ENCODE measurements at regions not wholly inside any gene's neighbourhood (a gene's known extent, or its start where the extent isn't known, plus 50 kb on each side); places are given as distances from the start of the nearest gene placed in this dataset.

DNA sequence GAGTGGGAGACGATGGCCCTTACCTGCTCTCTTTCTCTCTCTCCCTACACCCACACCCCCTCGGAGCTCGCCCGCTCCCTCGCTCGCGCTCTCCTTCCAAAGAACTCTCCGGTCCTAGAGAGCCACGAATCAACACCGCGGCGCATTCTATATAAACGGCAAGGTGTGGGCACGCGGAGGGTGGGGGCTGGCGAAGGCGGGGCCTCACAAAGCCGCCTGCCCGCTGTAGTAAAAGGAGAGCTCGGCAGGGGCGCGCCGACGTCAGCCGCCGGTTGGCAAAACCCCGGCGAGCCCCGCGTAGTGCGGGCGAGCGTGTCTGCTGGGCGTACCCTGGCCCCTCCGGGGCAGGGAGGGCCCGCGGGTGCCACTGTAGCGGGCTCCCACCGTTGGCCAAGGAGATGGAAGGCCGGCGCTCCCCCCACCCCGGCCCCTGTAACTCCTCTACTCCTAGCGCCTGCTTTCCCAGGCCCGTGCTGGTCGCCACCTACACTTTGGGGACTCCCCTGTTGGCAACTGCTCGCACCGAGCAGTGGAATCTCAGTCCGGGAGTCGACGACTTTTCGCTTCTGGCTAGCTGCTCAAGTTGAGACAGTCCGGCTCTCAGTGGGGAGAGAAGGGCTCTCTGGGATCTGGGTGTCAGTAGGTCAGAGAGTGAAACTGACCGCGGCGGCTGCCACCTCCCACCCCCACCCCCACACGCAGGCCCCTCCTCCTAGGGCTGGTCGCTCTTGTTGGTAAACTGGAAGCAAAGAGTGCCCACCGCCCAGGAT, 325.5 kb upstream of the F9 start:
- TF ChIP-seq HDGF (IDR thresholded peaks at IDR 0.05; ENCODE audit: borderline replicate concordance), result no peak
- no peak for TF ChIP-seq BHLHE40 (IDR thresholded peaks at IDR 0.05; ENCODE audit: borderline replicate concordance)
- no peak for TF ChIP-seq NFRKB (IDR thresholded peaks at IDR 0.05)
- TF ChIP-seq CTBP1 (IDR thresholded peaks at IDR 0.05; ENCODE audit: borderline replicate concordance), result no peak
- TF ChIP-seq SP1 (IDR thresholded peaks at IDR 0.05), result no peak
- no peak for TF ChIP-seq FOXK2 (IDR thresholded peaks at IDR 0.05)
- TF ChIP-seq SUZ12 (IDR thresholded peaks at IDR 0.05), result no peak
- TF ChIP-seq, protein P1, sequence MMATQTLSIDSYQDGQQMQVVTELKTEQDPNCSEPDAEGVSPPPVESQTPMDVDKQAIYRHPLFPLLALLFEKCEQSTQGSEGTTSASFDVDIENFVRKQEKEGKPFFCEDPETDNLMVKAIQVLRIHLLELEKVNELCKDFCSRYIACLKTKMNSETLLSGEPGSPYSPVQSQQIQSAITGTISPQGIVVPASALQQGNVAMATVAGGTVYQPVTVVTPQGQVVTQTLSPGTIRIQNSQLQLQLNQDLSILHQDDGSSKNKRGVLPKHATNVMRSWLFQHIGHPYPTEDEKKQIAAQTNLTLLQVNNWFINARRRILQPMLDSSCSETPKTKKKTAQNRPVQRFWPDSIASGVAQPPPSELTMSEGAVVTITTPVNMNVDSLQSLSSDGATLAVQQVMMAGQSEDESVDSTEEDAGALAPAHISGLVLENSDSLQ (IDR thresholded peaks at IDR 0.05), result no peak
- no peak for TF ChIP-seq ARNT (IDR thresholded peaks at IDR 0.05)
- no peak for TF ChIP-seq LEF1 (IDR thresholded peaks at IDR 0.05; ENCODE audit: borderline replicate concordance)
- peak; percentile 43; the same call in 1 of the 2 replicates for TF ChIP-seq L3MBTL2 (conservative IDR thresholded peaks at IDR 0.05)
- no peak for TF ChIP-seq FOXM1 (IDR thresholded peaks at IDR 0.05; ENCODE audit: borderline replicate concordance)
- TF ChIP-seq ZNF384 (IDR thresholded peaks at IDR 0.05), result no peak
